Left kidney (tissue), 1 donor: ENCODE measurements at regions not wholly inside any gene's neighbourhood (a gene's known extent, or its start where the extent isn't known, plus 50 kb on each side); places are given as distances from the start of the nearest gene placed in this dataset.
"Not testable (repeated sequence)": the region's sequence is repeated elsewhere in the genome, so short reads cannot be mapped to it uniquely, and the experiment has no call there.

Experiments
- DNase-seq: peaks from one replicate; pipeline ENCODE4 v3.0.0-alpha.2; 2013

GRCh38 chr2:95765925-95766910 is 174.4 kb downstream of the TRIM43 start:
- not testable (repeated sequence) for DNase-seq

- not testable (repeated sequence) for DNase-seq
Observed at GRCh38 chr2:95767531-95767930, 175.7 kb downstream of the TRIM43 start.

GRCh38 chr2:95767950-95768349 is 176.1 kb downstream of the TRIM43 start:
- DNase-seq, result not testable (repeated sequence)

DNA sequence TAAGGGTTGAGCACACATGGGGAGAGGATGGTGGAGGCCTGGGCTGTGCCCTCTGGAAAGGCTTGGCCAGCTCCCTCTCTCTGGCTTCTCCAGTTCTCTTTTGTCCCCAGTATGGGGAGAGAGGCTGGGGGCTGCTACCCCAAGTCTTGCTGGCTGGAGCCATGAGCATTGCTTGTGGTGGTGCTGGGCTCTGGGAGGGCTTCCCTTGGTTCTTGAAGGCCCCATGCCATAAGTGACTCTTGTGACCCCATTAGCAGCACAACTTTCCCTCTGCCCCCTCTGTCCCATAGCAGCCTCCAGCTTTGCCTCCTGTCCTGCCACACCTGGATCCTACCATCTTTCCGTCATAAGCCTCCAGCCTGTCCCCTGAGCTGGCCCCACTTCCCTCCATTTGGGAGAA is 177.5 kb downstream of the TRIM43 start:
- DNase-seq, result not testable (repeated sequence)

DNA sequence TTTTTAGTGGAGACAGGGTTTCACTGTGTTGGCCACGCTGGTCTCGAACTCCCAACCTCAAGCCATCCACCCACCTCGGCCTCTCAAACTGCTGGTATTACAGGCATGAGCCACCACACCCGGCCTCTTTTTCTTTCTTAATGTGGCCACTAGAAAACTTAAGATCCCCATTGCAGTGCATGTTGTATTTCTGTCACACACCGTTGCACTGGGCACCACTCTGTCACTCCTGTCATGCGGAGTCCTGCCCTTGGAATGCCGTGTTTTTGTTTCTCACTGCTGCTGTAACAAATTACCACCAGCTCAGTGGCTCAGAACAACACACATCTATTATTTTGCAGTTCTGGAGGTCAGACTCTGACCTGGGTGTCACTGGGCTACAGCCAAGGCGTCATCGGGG is 178.9 kb downstream of the TRIM43 start:
- not testable (repeated sequence) for DNase-seq

- DNase-seq, result not testable (repeated sequence)
Observed at GRCh38 chr2:95774322-95775192, 182.8 kb downstream of the TRIM43 start.

DNA sequence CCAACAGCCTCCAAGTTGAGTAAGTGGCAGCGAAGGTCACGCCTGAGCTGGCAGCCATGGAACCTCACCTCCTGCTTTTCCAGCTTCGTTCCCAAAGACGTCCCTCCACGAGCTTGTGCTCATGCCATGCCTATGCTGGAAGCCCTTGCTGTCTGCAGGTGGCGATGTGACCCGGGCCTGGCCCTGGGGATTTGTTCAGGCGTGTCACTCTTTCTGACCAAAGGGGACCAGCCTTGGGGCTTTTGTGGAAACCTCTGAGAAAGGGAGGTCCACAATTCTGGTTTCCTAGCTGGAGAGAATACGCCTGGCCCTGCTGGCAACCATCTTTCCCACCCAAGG is 183.4 kb downstream of the TRIM43 start:
- DNase-seq, result not testable (repeated sequence)
